HEK293 (cell line): ENCODE measurements at regions not wholly inside any gene's neighbourhood (a gene's known extent, or its start where the extent isn't known, plus 50 kb on each side); places are given as distances from the start of the nearest gene placed in this dataset.

Experiments
- CTCF ChIA-PET: fragments of 350-600 bp; formaldehyde crosslinking; extraction: SDS; loops from one replicate; lab custom pipeline; 2021; ENCODE audit warnings: antibody characterized with exemption; lab: Yijun Ruan, JAX
- POLR2A ChIA-PET: fragments of 300-600 bp; formaldehyde crosslinking; extraction: SDS; loops from one replicate; lab custom pipeline; 2020; ENCODE audit warnings: antibody characterized with exemption, inconsistent platforms; lab: Yijun Ruan, JAX
- H3K27ac ChIP-seq: fragments of 200-500 bp; sonication (Bioruptor generic); 2 replicates; pipeline ENCODE4 v1.5.1; 2014; ENCODE audit warnings: low read depth, low read length, control low read depth, inconsistent platforms; ENCODE audit errors: extremely low read depth
- H3K36me3 ChIP-seq, 2 experiments: fragments of 200-500 bp in 1 of 2; sonication (Bioruptor generic) in 1 of 2; 1 replicate in 1 of 2; 2 replicates in 1 of 2; pipeline ENCODE4 v1.5.1; 2014 to 2017; ENCODE audit warnings: inconsistent platforms in 2 of 2, low read length in 2 of 2; ENCODE audit not compliant: control insufficient read depth in 2 of 2, insufficient read depth in 1 of 2
- H3K4me1 ChIP-seq: fragments of 200-500 bp; sonication (Bioruptor generic); 2 replicates; pipeline ENCODE4 v1.5.1; 2014; ENCODE audit warnings: mild to moderate bottlenecking, low read length, inconsistent platforms; ENCODE audit not compliant: control insufficient read depth, insufficient read depth
- H3K4me3 ChIP-seq: 2 replicates; pipeline ENCODE4 v1.5.1; 2011; ENCODE audit warnings: low read depth, mild to moderate bottlenecking, control low read depth, low read length, moderate library complexity
- H3K9me3 ChIP-seq: fragments of 200-500 bp; sonication (Bioruptor generic); 2 replicates; pipeline ENCODE4 v1.5.1; 2014; ENCODE audit warnings: low read depth, low read length, inconsistent platforms; ENCODE audit not compliant: control insufficient read depth, insufficient read depth
- BCL11A ChIP-seq: fragments of 450-650 bp; formaldehyde crosslinking; IDR thresholded peaks from 2 replicates; pipeline ENCODE4 v1.5.1; 2016; ENCODE audit warnings: low read depth, missing biosample characterization, missing genetic modification characterization
- EGR2 ChIP-seq: fragments of 450-650 bp; formaldehyde crosslinking; IDR thresholded peaks from 2 replicates; pipeline ENCODE4 v1.5.1; 2016; ENCODE audit warnings: low read depth, missing biosample characterization, missing genetic modification characterization
- ELK4 ChIP-seq: IDR thresholded peaks from 2 replicates; pipeline ENCODE4 v1.6.1; 2011; ENCODE audit warnings: mild to moderate bottlenecking, low read depth, low read length, borderline replicate concordance
- GLIS1 ChIP-seq: fragments of 450-650 bp; formaldehyde crosslinking; IDR thresholded peaks from 2 replicates; pipeline ENCODE4 v1.5.1; 2016; ENCODE audit warnings: missing biosample characterization, missing genetic modification characterization
- KLF17 ChIP-seq: fragments of 450-650 bp; formaldehyde crosslinking; IDR thresholded peaks from 2 replicates; pipeline ENCODE4 v1.5.1; 2016; ENCODE audit warnings: missing biosample characterization, missing genetic modification characterization
- PATZ1 ChIP-seq: fragments of 450-650 bp; formaldehyde crosslinking; IDR thresholded peaks from 2 replicates; pipeline ENCODE4 v1.5.1; 2016; ENCODE audit warnings: missing biosample characterization, missing genetic modification characterization
- PRDM4 ChIP-seq: fragments of 450-650 bp; formaldehyde crosslinking; IDR thresholded peaks from 2 replicates; pipeline ENCODE4 v1.5.1; 2017; ENCODE audit warnings: missing biosample characterization, missing genetic modification characterization
- SCRT2 ChIP-seq: fragments of 450-650 bp; formaldehyde crosslinking; IDR thresholded peaks from 2 replicates; pipeline ENCODE4 v1.5.1; 2016; ENCODE audit warnings: missing biosample characterization, missing genetic modification characterization
- SP7 ChIP-seq: fragments of 450-650 bp; formaldehyde crosslinking; IDR thresholded peaks from 2 replicates; pipeline ENCODE4 v1.5.1; 2016; ENCODE audit warnings: missing biosample characterization, missing genetic modification characterization
- TCF7L2 ChIP-seq: IDR thresholded peaks from 2 replicates; pipeline ENCODE4 v1.6.1; 2011; ENCODE audit warnings: low read depth, mild to moderate bottlenecking, inconsistent platforms, low read length, moderate library complexity, borderline replicate concordance
- TRIM28 ChIP-seq: IDR thresholded peaks from 2 replicates; pipeline ENCODE4 v1.6.1; 2011; ENCODE audit warnings: low read length, control low read depth, borderline replicate concordance
- WT1 ChIP-seq: fragments of 450-650 bp; formaldehyde crosslinking; IDR thresholded peaks from 2 replicates; pipeline ENCODE4 v1.5.1; 2016; ENCODE audit warnings: missing biosample characterization, missing genetic modification characterization
- ZBTB10 ChIP-seq: fragments of 450-650 bp; formaldehyde crosslinking; IDR thresholded peaks from 2 replicates; pipeline ENCODE4 v1.5.1; 2016; ENCODE audit warnings: missing biosample characterization, missing genetic modification characterization
- ZBTB20 ChIP-seq: fragments of 450-650 bp; formaldehyde crosslinking; IDR thresholded peaks from 2 replicates; pipeline ENCODE4 v1.5.1; 2016; ENCODE audit warnings: missing biosample characterization, missing genetic modification characterization
- ZNF157 ChIP-seq: fragments of 450-650 bp; formaldehyde crosslinking; IDR thresholded peaks from 2 replicates; pipeline ENCODE4 v1.5.1; 2016; ENCODE audit warnings: missing biosample characterization, missing genetic modification characterization
- ZNF174 ChIP-seq: fragments of 450-650 bp; formaldehyde crosslinking; IDR thresholded peaks from 2 replicates; pipeline ENCODE4 v1.5.0; 2017; ENCODE audit warnings: missing biosample characterization, mild to moderate bottlenecking, missing genetic modification characterization
- ZNF175 ChIP-seq: fragments of 450-650 bp; formaldehyde crosslinking; IDR thresholded peaks from 2 replicates; pipeline ENCODE4 v1.5.1; 2016; ENCODE audit warnings: missing biosample characterization, missing genetic modification characterization
- ZNF292 ChIP-seq: fragments of 450-650 bp; formaldehyde crosslinking; IDR thresholded peaks from 2 replicates; pipeline ENCODE4 v1.5.1; 2016; ENCODE audit warnings: low read depth, missing biosample characterization, missing genetic modification characterization, borderline replicate concordance
- ZNF302 ChIP-seq: fragments of 450-650 bp; formaldehyde crosslinking; IDR thresholded peaks from 2 replicates; pipeline ENCODE4 v1.5.1; 2016; ENCODE audit warnings: missing biosample characterization, missing genetic modification characterization, low read depth
- ZNF530 ChIP-seq: fragments of 450-650 bp; formaldehyde crosslinking; IDR thresholded peaks from 2 replicates; pipeline ENCODE4 v1.5.1; 2016; ENCODE audit warnings: low read depth, missing biosample characterization, missing genetic modification characterization
- ZNF544 ChIP-seq: fragments of 450-650 bp; formaldehyde crosslinking; IDR thresholded peaks from 2 replicates; pipeline ENCODE4 v1.5.0; 2017; ENCODE audit warnings: missing biosample characterization, missing genetic modification characterization
- ZNF549 ChIP-seq: fragments of 450-650 bp; IDR thresholded peaks from 2 replicates; pipeline ENCODE4 v1.5.1; 2018; ENCODE audit warnings: missing biosample characterization, missing genetic modification characterization, mild to moderate bottlenecking, inconsistent platforms, moderate library complexity
- ZNF558 ChIP-seq: fragments of 450-650 bp; formaldehyde crosslinking; IDR thresholded peaks from 2 replicates; pipeline ENCODE4 v1.5.1; 2016; ENCODE audit warnings: missing biosample characterization, missing genetic modification characterization
- ZNF610 ChIP-seq: fragments of 450-650 bp; formaldehyde crosslinking; IDR thresholded peaks from 2 replicates; pipeline ENCODE4 v1.5.1; 2016; ENCODE audit warnings: missing biosample characterization, missing genetic modification characterization, borderline replicate concordance
- ZNF624 ChIP-seq: fragments of 450-650 bp; formaldehyde crosslinking; IDR thresholded peaks from 2 replicates; pipeline ENCODE4 v1.5.1; 2017; ENCODE audit warnings: missing biosample characterization, missing genetic modification characterization
- ZNF658 ChIP-seq: fragments of 450-650 bp; formaldehyde crosslinking; IDR thresholded peaks from 2 replicates; pipeline ENCODE4; 2016; ENCODE audit warnings: missing biosample characterization, missing genetic modification characterization

- TF ChIP-seq ZNF558 (tag by site-specific recombination) (no peak), EGR2 (tag by site-specific recombination) (no peak), ZNF292 (no peak), BCL11A (tag by site-specific recombination) (no peak), ZNF624 (tag by site-specific recombination) (no peak), GLIS1 (no peak), ZNF610 (tag by site-specific recombination) (no peak)
Measured at GRCh38 chr5:8123559-8123958, 254.6 kb downstream of the MTRR start (continued).

GRCh38 chr5:8134609-8135008 lies 265.7 kb downstream of the MTRR start:
- POLR2A ChIA-PET, result no interaction called here
- TF ChIP-seq TRIM28 (no peak), ZNF175 (no peak), KLF17 (tag by site-specific recombination) (no peak), SCRT2 (no peak), WT1 (tag by site-specific recombination) (no peak), ZNF157 (tag by site-specific recombination) (no peak), ZBTB20 (no peak), ZNF549 (tag by site-specific recombination) (no peak), ELK4 (no peak), ZNF544 (no peak), TCF7L2 (no peak), ZNF658 (tag by site-specific recombination) (no peak), ZNF174 (no peak), ZNF302 (tag by site-specific recombination) (no peak), ZNF530 (tag by site-specific recombination) (no peak)
- H3K4me3 ChIP-seq, result no peak overlapping the region
- CTCF ChIA-PET, result interaction anchor here (0.6 kb wide), 1 partner anchor 774 kb away, joined by 3 read pairs; no protein-coding TSS in a partner anchor
- no peaks in the 10 kb centered on the region for H3K9me3 ChIP-seq
- no peaks in the 10 kb centered on the region for H3K4me1 ChIP-seq
- no peak overlapping the region for H3K27ac ChIP-seq
- H3K36me3 ChIP-seq, result no peaks in the 10 kb centered on the region

- POLR2A ChIA-PET, result no interaction called here
- CTCF ChIA-PET, result no interaction called here
- Histone ChIP-seq H3K36me3 (no peaks in the 10 kb centered on the region), H3K4me3 (no peak overlapping the region), H3K4me1 (no peaks in the 10 kb centered on the region), H3K27ac (no peak overlapping the region), H3K9me3 (no peaks in the 10 kb centered on the region)
- no peak for TF ChIP-seq ZBTB10 (tag by site-specific recombination)
- TF ChIP-seq PRDM4, result no peak
- no peak for TF ChIP-seq PATZ1 (tag by site-specific recombination)
- TF ChIP-seq SP7, result no peak
Measured at GRCh38 chr5:8135742-8136141, 266.8 kb downstream of the MTRR start.
